ENCODE measurements at regions not wholly inside any gene's neighbourhood (a gene's known extent, or its start where the extent isn't known, plus 50 kb on each side); places are given as distances from the start of the nearest gene placed in this dataset.
A peak's percentile ranks its signal among the peaks of the same experiment; 100 is the strongest.
"Not testable (repeated sequence)": the region's sequence is repeated elsewhere in the genome, so short reads cannot be mapped to it uniquely, and the experiment has no call there.

GRCh38 chr16:10261077-10261476 is 78.8 kb upstream of the GRIN2A start:
- Mint-ChIP-seq H3K9me3 (no peaks in the 10 kb centered on the region), H3K27me3 (peaks cover 1% of the 10 kb centered on the region), H3K4me1 (peaks cover 6% of the 10 kb centered on the region), H3K27ac (no peak overlapping the region), H3K36me3 (no peaks in the 10 kb centered on the region), H3K4me3 (no peak overlapping the region)
- ATAC-seq (ENCODE audit: low read depth) (no peak), DNase-seq (no peak)
- POLR2A ChIA-PET: no interaction called here

GRCh38 chr16:10261526-10261925 is 79.3 kb upstream of the GRIN2A start:
- H3K36me3 Mint-ChIP-seq; H3K9me3 Mint-ChIP-seq; H3K4me1 Mint-ChIP-seq; POLR2A ChIA-PET; H3K27me3 Mint-ChIP-seq; ATAC-seq (ENCODE audit: low read depth); DNase-seq; H3K27ac Mint-ChIP-seq; H3K4me3 Mint-ChIP-seq: not testable (repeated sequence)

DNA sequence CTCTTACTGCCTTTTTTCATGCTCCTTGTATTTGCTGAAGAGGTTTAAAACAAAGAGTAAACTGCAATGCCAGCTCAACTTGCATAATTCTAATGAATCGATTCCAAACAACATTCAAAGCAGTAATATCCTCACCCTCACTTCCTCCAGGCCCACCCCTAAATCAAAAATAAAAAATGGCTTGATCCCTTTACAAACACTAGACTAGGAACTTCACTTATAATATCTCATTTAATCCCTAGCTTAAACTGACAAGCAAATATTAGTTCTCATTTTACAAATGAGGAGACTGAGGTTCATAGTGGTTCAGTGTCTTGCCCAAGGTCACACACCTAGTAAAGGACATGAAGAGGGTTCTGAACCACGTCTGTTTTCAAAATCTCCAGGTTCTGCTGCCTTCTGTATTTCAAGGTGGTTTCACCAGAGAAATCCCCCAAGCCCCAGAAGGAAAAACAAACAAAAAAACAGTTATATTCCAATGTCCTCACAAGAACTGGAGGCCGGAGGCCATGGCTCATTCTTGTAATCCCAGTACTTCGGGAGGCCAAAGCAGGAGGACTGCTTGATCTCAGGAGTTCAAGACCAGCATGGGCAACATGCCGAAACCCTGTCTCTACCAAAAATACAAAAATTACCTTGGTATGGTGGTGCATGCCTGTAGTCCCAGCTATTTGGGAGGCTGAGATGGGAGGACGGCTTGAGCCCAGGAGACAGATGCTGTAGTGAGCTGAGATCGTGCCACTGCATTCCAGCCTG is 80.3 kb upstream of the GRIN2A start:
- DNase-seq (no peak), ATAC-seq (ENCODE audit: low read depth) (no peak)
- no peaks in the 10 kb centered on the region for H3K27me3 Mint-ChIP-seq
- H3K9me3 Mint-ChIP-seq: no peaks in the 10 kb centered on the region
- no peaks in the 10 kb centered on the region for H3K4me1 Mint-ChIP-seq
- no peak overlapping the region for H3K27ac Mint-ChIP-seq
- H3K4me3 Mint-ChIP-seq: no peak overlapping the region
- H3K36me3 Mint-ChIP-seq: no peaks in the 10 kb centered on the region
- POLR2A ChIA-PET: no interaction called here

DNA sequence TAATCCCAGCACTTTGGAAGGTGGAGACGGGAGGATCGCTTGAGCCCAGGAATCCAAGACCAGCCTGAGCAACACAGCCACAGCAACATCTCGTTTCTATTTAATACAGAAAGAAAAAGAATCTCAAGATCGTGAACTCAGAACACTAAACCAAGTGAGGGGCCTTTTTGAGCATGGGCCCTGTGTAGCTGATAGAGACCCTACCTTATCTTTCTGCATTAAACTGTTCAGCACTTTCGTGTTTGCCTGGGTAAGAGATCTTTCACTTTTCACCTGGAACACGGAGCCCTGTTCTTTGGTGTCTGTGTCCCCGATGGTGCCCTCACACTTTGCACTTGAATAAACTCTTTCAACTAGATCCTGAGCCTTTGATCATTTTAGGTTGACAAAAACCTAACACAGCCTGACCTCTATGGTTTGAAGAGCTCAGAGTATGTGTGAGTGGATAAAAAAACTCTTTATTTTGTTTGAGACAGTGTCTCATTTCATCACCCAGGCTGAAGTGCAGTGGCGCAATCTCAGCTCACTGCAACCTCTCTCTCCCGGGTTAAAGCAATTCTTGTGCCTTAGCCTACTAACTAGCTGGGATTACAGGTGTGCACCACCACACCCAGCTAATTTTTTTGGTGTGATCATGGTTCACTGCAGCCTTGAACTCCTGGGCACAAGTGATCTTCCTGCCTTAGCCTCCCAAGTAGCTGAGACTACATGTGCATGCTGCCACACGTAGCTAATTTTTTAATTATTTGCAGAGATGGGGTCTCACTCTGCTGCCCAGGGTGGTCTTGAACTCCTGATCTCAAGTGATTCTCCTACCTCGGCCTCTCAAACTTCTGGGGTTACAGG is 83.8 kb upstream of the GRIN2A start:
- DNase-seq (no peak), ATAC-seq (ENCODE audit: low read depth) (no peak)
- Mint-ChIP-seq H3K27me3 (no peaks in the 10 kb centered on the region), H3K36me3 (no peaks in the 10 kb centered on the region), H3K4me1 (no peaks in the 10 kb centered on the region), H3K4me3 (no peak overlapping the region), H3K27ac (no peak overlapping the region), H3K9me3 (no peaks in the 10 kb centered on the region)
- POLR2A ChIA-PET: no interaction called here

- ATAC-seq (ENCODE audit: low read depth): peak; percentile 30
- H3K4me1 Mint-ChIP-seq: no peaks in the 10 kb centered on the region
- no peak for DNase-seq
- no peaks in the 10 kb centered on the region for H3K27me3 Mint-ChIP-seq
- no peaks in the 10 kb centered on the region for H3K36me3 Mint-ChIP-seq
- POLR2A ChIA-PET: no interaction called here
- no peak overlapping the region for H3K27ac Mint-ChIP-seq
- no peaks in the 10 kb centered on the region for H3K9me3 Mint-ChIP-seq
- H3K4me3 Mint-ChIP-seq: no peak overlapping the region
Measured at GRCh38 chr16:10266809-10267208, 84.6 kb upstream of the GRIN2A start.

- H3K4me3 Mint-ChIP-seq: no peak overlapping the region
- peaks cover under 1% of the 10 kb centered on the region for H3K9me3 Mint-ChIP-seq
- no peak overlapping the region for H3K27ac Mint-ChIP-seq
- POLR2A ChIA-PET: no interaction called here
- peaks cover under 1% of the 10 kb centered on the region for H3K36me3 Mint-ChIP-seq
- ATAC-seq (ENCODE audit: low read depth) (no peak), DNase-seq (no peak)
- H3K4me1 Mint-ChIP-seq: no peaks in the 10 kb centered on the region
- H3K27me3 Mint-ChIP-seq: no peaks in the 10 kb centered on the region
Measured at GRCh38 chr16:10269632-10270031, 87.4 kb upstream of the GRIN2A start.

GRCh38 chr16:10272250-10272854 is 90.1 kb upstream of the GRIN2A start:
- H3K4me1 Mint-ChIP-seq; H3K4me3 Mint-ChIP-seq; DNase-seq; ATAC-seq (ENCODE audit: low read depth); H3K27me3 Mint-ChIP-seq; H3K27ac Mint-ChIP-seq; POLR2A ChIA-PET; H3K9me3 Mint-ChIP-seq: not testable (repeated sequence)
- peaks cover 13% of the 10 kb centered on the region for H3K36me3 Mint-ChIP-seq

- H3K4me1 Mint-ChIP-seq, POLR2A ChIA-PET, DNase-seq, H3K27me3 Mint-ChIP-seq: not testable (repeated sequence)
- peak; percentile 77 for ATAC-seq (ENCODE audit: low read depth)
- Mint-ChIP-seq H3K27ac (peak overlapping the region; percentile 85), H3K9me3 (peaks cover 17% of the 10 kb centered on the region), H3K4me3 (peak overlapping the region; percentile 35), H3K36me3 (peaks cover 16% of the 10 kb centered on the region)
Measured at GRCh38 chr16:10275214-10275996, 93.2 kb upstream of the GRIN2A start.

DNA sequence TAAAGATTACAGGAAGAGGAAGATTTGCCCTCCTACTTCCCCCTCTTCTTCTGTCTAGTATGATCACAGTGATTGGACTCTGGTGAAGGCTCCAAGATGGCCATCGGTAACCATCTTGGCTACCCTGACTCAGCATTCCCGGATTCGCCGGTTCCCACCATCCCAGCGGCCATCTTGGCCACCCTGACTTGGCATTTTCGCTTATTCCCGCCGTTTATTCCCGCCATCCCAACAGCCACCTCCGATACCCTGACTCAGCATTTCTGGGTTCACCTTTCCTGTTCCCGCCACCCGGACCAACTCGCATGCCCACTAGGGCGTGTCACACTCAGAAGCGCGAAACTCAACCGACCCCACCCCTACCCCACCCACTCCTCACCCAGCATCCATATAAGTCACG is 95.4 kb upstream of the GRIN2A start:
- peaks cover 8% of the 10 kb centered on the region for H3K4me1 Mint-ChIP-seq
- ATAC-seq (ENCODE audit: low read depth): no peak
- no peak for DNase-seq
- peaks cover 16% of the 10 kb centered on the region for H3K36me3 Mint-ChIP-seq
- POLR2A ChIA-PET: no interaction called here
- H3K9me3 Mint-ChIP-seq: peaks cover 17% of the 10 kb centered on the region
- H3K27me3 Mint-ChIP-seq: no peaks in the 10 kb centered on the region
- H3K4me3 Mint-ChIP-seq: no peak overlapping the region
- H3K27ac Mint-ChIP-seq: no peak overlapping the region

DNA sequence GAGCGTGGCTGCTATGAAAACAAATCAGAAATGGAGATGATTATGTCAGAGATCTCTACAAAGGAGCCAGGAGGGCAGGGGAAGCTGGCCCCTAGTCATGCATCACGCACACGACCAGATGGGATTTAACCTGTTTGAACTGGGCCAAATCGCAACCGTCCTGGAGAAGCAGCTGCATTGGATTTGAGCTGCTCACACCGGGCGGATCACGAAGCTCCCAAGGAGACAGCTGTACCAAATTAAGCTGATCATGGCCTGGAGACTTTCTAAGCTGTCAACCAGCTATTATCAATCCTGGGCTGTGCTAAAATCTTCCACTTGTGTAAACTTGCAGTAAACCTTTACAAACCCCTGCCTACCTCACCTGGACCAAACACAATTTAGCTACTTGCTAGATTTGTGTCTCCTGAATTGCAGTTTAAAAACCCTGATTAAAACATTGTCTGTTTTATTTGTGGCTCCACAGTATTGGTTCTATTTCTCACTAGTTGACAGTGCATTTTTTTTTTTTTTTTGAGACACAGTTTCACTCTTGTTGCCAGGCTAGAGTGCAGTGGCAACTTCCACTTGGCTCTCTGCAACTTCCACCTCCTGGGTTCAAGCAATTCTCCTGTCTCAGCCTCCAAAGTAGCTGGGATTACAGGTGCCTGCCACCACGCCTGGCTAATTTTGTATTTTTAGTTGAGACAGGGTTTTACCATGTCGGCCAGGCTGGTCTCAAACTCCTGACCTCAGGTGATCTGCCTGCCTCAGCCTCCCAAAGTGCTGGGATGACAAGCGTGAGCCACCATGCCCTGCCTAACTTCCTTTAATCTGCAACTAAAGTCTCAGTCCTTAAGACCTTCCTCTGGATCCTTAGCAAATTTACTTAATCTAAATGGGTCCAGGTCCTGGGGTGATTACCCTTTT is 98.3 kb upstream of the GRIN2A start:
- peaks cover 14% of the 10 kb centered on the region for H3K9me3 Mint-ChIP-seq
- no peak for ATAC-seq (ENCODE audit: low read depth)
- H3K27ac Mint-ChIP-seq: no peak overlapping the region
- POLR2A ChIA-PET: no interaction called here
- no peak overlapping the region for H3K4me3 Mint-ChIP-seq
- peaks cover 12% of the 10 kb centered on the region for H3K36me3 Mint-ChIP-seq
- peaks cover 6% of the 10 kb centered on the region for H3K4me1 Mint-ChIP-seq
- peaks cover 3% of the 10 kb centered on the region for H3K27me3 Mint-ChIP-seq
- DNase-seq: no peak

DNA sequence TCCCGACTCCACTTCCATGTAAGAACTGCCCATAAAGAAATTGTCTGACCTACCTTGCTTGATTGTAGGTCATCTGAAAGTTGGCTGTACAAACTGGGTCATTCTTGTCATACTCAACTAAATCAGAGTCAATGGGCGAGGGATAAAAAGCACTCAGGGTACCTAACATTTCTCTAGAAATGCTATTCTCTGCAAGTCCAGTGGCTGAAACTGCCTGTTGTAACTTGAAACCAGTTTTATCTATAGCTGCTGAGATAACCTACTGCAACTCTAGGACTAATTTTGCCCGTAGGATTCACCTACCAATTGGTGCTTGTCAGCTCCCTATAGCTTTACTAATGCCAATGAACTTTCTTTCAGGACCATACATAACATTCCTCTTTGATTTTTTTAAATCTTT is 100.1 kb upstream of the GRIN2A start:
- no peak overlapping the region for H3K27ac Mint-ChIP-seq
- no peak for ATAC-seq (ENCODE audit: low read depth)

GRCh38 chr16:10283246-10283645 is 101.0 kb upstream of the GRIN2A start:
- POLR2A ChIA-PET: not testable (repeated sequence)

More for the DNA sequence above, 100.1 kb upstream of the GRIN2A start:
- H3K4me3 Mint-ChIP-seq: no peak overlapping the region
- H3K27me3 Mint-ChIP-seq: peaks cover 3% of the 10 kb centered on the region
- H3K4me1 Mint-ChIP-seq: no peaks in the 10 kb centered on the region
- POLR2A ChIA-PET: no interaction called here
- DNase-seq: no peak
- peaks cover 9% of the 10 kb centered on the region for H3K9me3 Mint-ChIP-seq
- peaks cover 2% of the 10 kb centered on the region for H3K36me3 Mint-ChIP-seq

More at GRCh38 chr16:10283246-10283645, 101.0 kb upstream of the GRIN2A start:
- not testable (repeated sequence) for H3K27ac Mint-ChIP-seq; H3K9me3 Mint-ChIP-seq; H3K4me1 Mint-ChIP-seq; H3K27me3 Mint-ChIP-seq; ATAC-seq (ENCODE audit: low read depth); DNase-seq; H3K4me3 Mint-ChIP-seq; H3K36me3 Mint-ChIP-seq
